Fibroblast of lung (primary cell): ENCODE measurements at regions not wholly inside any gene's neighbourhood (a gene's known extent, or its start where the extent isn't known, plus 50 kb on each side); places are given as distances from the start of the nearest gene placed in this dataset.

Experiments used
- DNase-seq, 2 donors: peaks; one replicate each; pipeline versions ENCODE4 v3.0.0 to v3.0.0-alpha.2; 2010; ENCODE audit warnings: low read depth in 2 of 2
- H2AFZ ChIP-seq: 2 replicates; pipeline ENCODE4 v1.5.1; 2012; ENCODE audit warnings: low read length, control low read depth, inconsistent platforms
- H3K27ac ChIP-seq: 2 replicates; pipeline ENCODE4 v1.5.1; 2011; ENCODE audit warnings: low read length, control low read depth; ENCODE audit not compliant: insufficient read depth
- H3K27me3 ChIP-seq: 2 replicates; pipeline ENCODE4 v1.5.1; 2011; ENCODE audit warnings: mild to moderate bottlenecking, low read length; ENCODE audit not compliant: control insufficient read depth, insufficient read depth
- H3K36me3 ChIP-seq: 2 replicates; pipeline ENCODE4 v1.5.1; 2011; ENCODE audit warnings: low read length; ENCODE audit not compliant: control insufficient read depth, insufficient read depth
- H3K4me1 ChIP-seq: 2 replicates; pipeline ENCODE4 v1.5.1; 2011; ENCODE audit warnings: low read length; ENCODE audit not compliant: control insufficient read depth, insufficient read depth; ENCODE audit errors: extremely low read depth
- H3K4me2 ChIP-seq: 2 replicates; pipeline ENCODE4 v1.5.1; 2011; ENCODE audit warnings: low read length, control low read depth; ENCODE audit not compliant: insufficient read depth; ENCODE audit errors: extremely low read depth
- H3K4me3 ChIP-seq, 4 experiments: fragments of 200-600 bp in 1 of 4; sonication (generic) in 1 of 4; replicated peaks in 1 of 4; 2 replicates each; pipeline ENCODE4 v1.5.1; 2011 to 2016; ENCODE audit warnings: low read length in 4 of 4, low read depth in 3 of 4, mild to moderate bottlenecking in 3 of 4, control low read depth in 2 of 4, inconsistent platforms in 1 of 4, mixed read lengths in 1 of 4; ENCODE audit not compliant: insufficient read depth in 1 of 4; ENCODE audit errors: control extremely low read depth in 1 of 4
- H3K79me2 ChIP-seq: 2 replicates; pipeline ENCODE4 v1.5.1; 2012; ENCODE audit warnings: mild to moderate bottlenecking, low read length, inconsistent platforms; ENCODE audit not compliant: control insufficient read depth, insufficient read depth
- H3K9ac ChIP-seq: 2 replicates; pipeline ENCODE4 v1.5.1; 2011; ENCODE audit warnings: mild to moderate bottlenecking, low read length, control low read depth; ENCODE audit not compliant: insufficient read depth
- H3K9me3 ChIP-seq: 2 replicates; pipeline ENCODE4 v1.5.1; 2012; ENCODE audit warnings: low read depth, low read length; ENCODE audit not compliant: control insufficient read depth, insufficient read depth
- H4K20me1 ChIP-seq: 2 replicates; pipeline ENCODE4 v1.5.1; 2011; ENCODE audit warnings: low read length; ENCODE audit not compliant: control insufficient read depth, insufficient read depth; ENCODE audit errors: extremely low read depth
- CTCF ChIP-seq, 2 donors: IDR thresholded peaks in 1 of 2; conservative IDR thresholded peaks in 1 of 2; 1 replicate in 1 of 2; 2 replicates in 1 of 2; pipeline ENCODE4 v1.5.1; 2011 to 2012; ENCODE audit warnings: low read length in 2 of 2, control low read depth in 1 of 2, inconsistent platforms in 1 of 2, low read depth in 1 of 2, mild to moderate bottlenecking in 1 of 2
- EZH2 ChIP-seq: IDR thresholded peaks from 2 replicates; pipeline ENCODE4 v1.5.1; 2012; ENCODE audit warnings: low read length, control low read depth, mild to moderate bottlenecking; ENCODE audit errors: missing control alignments

DNA sequence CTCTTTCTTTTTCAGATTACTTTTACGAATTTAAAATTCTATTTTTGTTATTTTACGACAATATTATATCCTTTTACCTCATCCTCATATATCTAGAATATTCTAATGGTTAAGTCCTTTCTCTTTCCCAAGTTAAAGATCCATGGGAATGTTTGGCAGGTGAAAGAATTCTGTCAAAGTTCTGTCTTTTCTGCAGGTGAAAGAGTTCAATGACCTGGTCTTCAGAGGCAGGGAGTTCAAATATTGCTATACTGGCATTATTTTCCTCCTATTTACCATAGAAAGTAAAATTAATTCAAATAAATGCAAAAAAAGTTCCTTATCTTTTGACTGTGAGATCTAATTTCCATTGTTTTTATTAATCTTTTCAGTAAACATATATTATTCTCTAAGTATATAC, 194.3 kb downstream of the ARL4A start:
- no peaks in the 10 kb centered on the region for H4K20me1 ChIP-seq
- H3K27ac ChIP-seq, result no peak overlapping the region
- no peaks in the 10 kb centered on the region for H3K79me2 ChIP-seq
- no peak overlapping the region for H3K4me3 ChIP-seq
- H3K27me3 ChIP-seq, result no peaks in the 10 kb centered on the region
- no peak overlapping the region for H2AFZ ChIP-seq
- H3K36me3 ChIP-seq, result no peaks in the 10 kb centered on the region
- DNase-seq, result no peak
- H3K4me2 ChIP-seq, result no peak overlapping the region
- no peaks in the 10 kb centered on the region for H3K9me3 ChIP-seq
- H3K9ac ChIP-seq, result no peak overlapping the region
- TF ChIP-seq CTCF (conservative IDR thresholded peaks at IDR 0.05 in 1 of 2, IDR thresholded peaks at IDR 0.05 in 1 of 2; ENCODE audit: low read depth in 1 of 2, low read length in 2 of 2) (no peak), EZH2 (no peak)
- H3K4me1 ChIP-seq, result no peaks in the 10 kb centered on the region

DNA sequence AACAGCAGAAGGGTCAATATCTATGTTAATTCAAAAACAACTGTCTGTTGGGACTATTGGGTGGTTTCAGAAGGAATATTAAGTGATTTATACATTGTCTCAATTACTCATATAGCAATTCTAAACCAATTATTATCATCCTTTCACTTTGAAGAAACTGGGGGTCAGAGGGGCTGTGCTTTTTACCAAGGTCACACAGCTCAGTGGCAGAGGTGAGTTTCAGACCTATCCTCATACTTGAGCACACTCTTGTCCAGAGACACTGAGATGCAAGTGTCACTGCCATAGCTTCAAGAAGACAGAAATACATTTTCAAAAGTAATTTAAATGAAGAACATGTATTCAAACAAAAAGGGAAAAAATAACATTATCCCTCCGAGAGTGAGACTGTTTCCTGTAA, 195.3 kb downstream of the ARL4A start:
- Histone ChIP-seq H4K20me1 (no peaks in the 10 kb centered on the region), H3K4me2 (no peak overlapping the region), H3K4me3 (no peak overlapping the region), H3K4me1 (no peaks in the 10 kb centered on the region), H3K36me3 (no peaks in the 10 kb centered on the region), H3K27ac (no peak overlapping the region), H3K79me2 (no peaks in the 10 kb centered on the region), H3K9me3 (no peaks in the 10 kb centered on the region), H3K9ac (no peak overlapping the region), H3K27me3 (no peaks in the 10 kb centered on the region), H2AFZ (no peak overlapping the region)
- DNase-seq, result no peak
- TF ChIP-seq EZH2 (no peak), CTCF (conservative IDR thresholded peaks at IDR 0.05 in 1 of 2, IDR thresholded peaks at IDR 0.05 in 1 of 2; ENCODE audit: low read depth in 1 of 2, low read length in 2 of 2) (no peak)

GRCh38 chr7:12884033-12884432, 196.6 kb downstream of the ARL4A start:
- no peak overlapping the region for H2AFZ ChIP-seq
- TF ChIP-seq EZH2 (no peak), CTCF (conservative IDR thresholded peaks at IDR 0.05 in 1 of 2, IDR thresholded peaks at IDR 0.05 in 1 of 2; ENCODE audit: low read depth in 1 of 2, low read length in 2 of 2) (no peak)

More at GRCh38 chr7:12884033-12884432, 196.6 kb downstream of the ARL4A start:
- Histone ChIP-seq H3K27me3 (no peaks in the 10 kb centered on the region), H4K20me1 (no peaks in the 10 kb centered on the region), H3K79me2 (no peaks in the 10 kb centered on the region), H3K4me2 (no peak overlapping the region), H3K9me3 (no peaks in the 10 kb centered on the region), H3K27ac (no peak overlapping the region), H3K9ac (no peak overlapping the region), H3K4me3 (no peak overlapping the region), H3K4me1 (no peaks in the 10 kb centered on the region), H3K36me3 (no peaks in the 10 kb centered on the region)
- DNase-seq, result peak; percentile 28 to 67
